ENCODE measurements at regions not wholly inside any gene's neighbourhood (a gene's known extent, or its start where the extent isn't known, plus 50 kb on each side); places are given as distances from the start of the nearest gene placed in this dataset.
A peak's percentile ranks its signal among the peaks of the same experiment; 100 is the strongest.

GRCh38 chr9:126236273-126236672, 90.4 kb upstream of the MVB12B start:
- no peak for DNase-seq (ENCODE audit: low read depth)
- TF ChIP-seq, protein P1, sequence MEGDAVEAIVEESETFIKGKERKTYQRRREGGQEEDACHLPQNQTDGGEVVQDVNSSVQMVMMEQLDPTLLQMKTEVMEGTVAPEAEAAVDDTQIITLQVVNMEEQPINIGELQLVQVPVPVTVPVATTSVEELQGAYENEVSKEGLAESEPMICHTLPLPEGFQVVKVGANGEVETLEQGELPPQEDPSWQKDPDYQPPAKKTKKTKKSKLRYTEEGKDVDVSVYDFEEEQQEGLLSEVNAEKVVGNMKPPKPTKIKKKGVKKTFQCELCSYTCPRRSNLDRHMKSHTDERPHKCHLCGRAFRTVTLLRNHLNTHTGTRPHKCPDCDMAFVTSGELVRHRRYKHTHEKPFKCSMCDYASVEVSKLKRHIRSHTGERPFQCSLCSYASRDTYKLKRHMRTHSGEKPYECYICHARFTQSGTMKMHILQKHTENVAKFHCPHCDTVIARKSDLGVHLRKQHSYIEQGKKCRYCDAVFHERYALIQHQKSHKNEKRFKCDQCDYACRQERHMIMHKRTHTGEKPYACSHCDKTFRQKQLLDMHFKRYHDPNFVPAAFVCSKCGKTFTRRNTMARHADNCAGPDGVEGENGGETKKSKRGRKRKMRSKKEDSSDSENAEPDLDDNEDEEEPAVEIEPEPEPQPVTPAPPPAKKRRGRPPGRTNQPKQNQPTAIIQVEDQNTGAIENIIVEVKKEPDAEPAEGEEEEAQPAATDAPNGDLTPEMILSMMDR (conservative IDR thresholded peaks at IDR 0.05; ENCODE audit: low read depth, low read length) = no peak
- H3K4me3 ChIP-seq (ENCODE audit: low read length) = no peak overlapping the region

DNA sequence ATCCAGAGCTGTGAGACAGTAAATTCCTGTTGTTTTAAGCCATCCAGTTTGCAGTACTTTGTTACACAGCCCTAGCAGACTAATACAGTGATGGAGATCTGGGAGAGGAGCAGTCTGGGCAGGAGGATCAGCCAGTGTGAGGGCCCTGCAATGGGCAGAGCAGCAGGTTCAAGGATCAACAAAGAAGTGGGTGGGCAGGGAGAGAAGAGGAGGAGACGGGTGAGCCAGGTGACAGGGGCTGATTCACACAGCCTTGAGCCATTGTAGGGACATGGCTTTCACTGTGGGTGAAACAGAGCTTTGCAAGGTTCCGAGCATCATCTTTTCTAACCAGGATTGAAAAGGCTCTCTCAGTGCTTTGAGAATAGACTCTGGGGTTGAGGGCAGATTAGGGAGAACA, 88.2 kb upstream of the MVB12B start:
- TF ChIP-seq, protein P1 (conservative IDR thresholded peaks at IDR 0.05; ENCODE audit: low read depth, low read length) = no peak
- no peak overlapping the region for H3K4me3 ChIP-seq (ENCODE audit: low read length)
- no peak for DNase-seq (ENCODE audit: low read depth)

- DNase-seq (ENCODE audit: low read depth) = no peak
Measured at GRCh38 chr9:126239515-126239914, 87.1 kb upstream of the MVB12B start.

GRCh38 chr9:126240835-126241234, 85.8 kb upstream of the MVB12B start:
- no peak overlapping the region for H3K4me3 ChIP-seq (ENCODE audit: low read length)
- TF ChIP-seq, protein P1 (conservative IDR thresholded peaks at IDR 0.05; ENCODE audit: low read depth, low read length) = no peak
- no peak for DNase-seq (ENCODE audit: low read depth)

More at GRCh38 chr9:126239515-126239914, 87.1 kb upstream of the MVB12B start:
- TF ChIP-seq, protein P1 (conservative IDR thresholded peaks at IDR 0.05; ENCODE audit: low read depth, low read length) = no peak
- H3K4me3 ChIP-seq (ENCODE audit: low read length) = no peak overlapping the region

- no peak overlapping the region for H3K4me3 ChIP-seq (ENCODE audit: low read length)
- TF ChIP-seq, protein P1 (conservative IDR thresholded peaks at IDR 0.05; ENCODE audit: low read depth, low read length) = no peak
- peak; percentile 9 for DNase-seq (ENCODE audit: low read depth)
Measured at GRCh38 chr9:126248680-126249079, 77.9 kb upstream of the MVB12B start.

DNA sequence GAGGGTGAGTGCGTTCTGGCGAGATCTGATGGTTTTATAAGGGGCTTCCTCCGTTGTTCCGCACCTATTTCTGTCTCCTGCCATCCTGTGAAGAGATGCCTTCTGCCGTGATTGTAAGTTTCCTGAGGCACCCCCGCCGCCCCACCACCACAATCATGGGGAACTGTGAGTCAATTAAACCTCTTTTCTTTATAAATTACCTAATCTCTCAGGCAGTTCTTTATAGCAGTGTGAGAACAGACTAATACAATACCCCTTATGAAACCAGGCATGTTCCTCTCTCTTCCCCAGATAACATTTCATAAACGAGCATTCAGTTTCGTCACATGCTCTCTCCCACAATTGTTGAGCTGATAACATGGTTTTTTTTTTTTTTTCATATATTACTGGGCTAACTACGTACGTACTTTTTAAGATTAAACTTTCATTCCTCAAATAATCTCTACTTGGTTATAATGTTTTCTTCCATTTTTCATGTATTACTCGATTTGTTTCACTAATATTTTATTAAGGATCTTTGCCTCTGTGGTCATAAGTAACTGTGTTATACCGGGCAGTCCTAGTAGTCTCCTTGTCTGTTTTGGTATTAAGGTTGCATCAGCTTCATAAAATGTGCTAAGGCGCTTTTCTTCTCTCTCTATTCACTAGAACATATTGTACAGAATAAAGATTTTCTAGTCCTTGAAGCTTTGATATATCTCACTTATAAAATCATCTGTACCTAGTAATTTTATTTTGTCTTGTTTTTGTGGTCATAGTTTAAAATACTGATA, 64.9 kb upstream of the MVB12B start:
- no peak overlapping the region for H3K4me3 ChIP-seq (ENCODE audit: low read length)
- TF ChIP-seq, protein P1 (conservative IDR thresholded peaks at IDR 0.05; ENCODE audit: low read depth, low read length) = no peak
- no peak for DNase-seq (ENCODE audit: low read depth)

DNA sequence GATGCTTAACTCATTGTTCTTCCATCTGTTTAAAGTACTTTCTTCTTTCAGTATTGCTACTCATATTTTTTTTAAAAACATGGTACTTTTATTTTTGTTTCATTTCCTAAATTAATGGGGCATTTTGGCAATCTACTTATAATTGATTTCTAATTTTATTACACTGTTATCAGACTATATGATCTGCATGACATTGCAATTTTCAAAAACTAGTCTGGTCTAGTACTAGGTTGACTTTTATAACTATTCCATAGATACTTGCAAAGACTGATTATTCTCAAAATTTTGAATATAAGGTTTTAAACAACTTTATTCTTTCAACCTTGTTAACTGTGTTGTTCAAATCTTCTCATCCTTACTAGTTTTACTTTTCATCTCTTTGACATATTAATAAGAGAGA, 63.9 kb upstream of the MVB12B start:
- H3K4me3 ChIP-seq (ENCODE audit: low read length) = no peak overlapping the region
- TF ChIP-seq, protein P1 (conservative IDR thresholded peaks at IDR 0.05; ENCODE audit: low read depth, low read length) = no peak
- no peak for DNase-seq (ENCODE audit: low read depth)

Measured in retinal pigment epithelial cell (primary cell).